ENCODE measurements at regions not wholly inside any gene's neighbourhood (a gene's known extent, or its start where the extent isn't known, plus 50 kb on each side); places are given as distances from the start of the nearest gene placed in this dataset.

DNA sequence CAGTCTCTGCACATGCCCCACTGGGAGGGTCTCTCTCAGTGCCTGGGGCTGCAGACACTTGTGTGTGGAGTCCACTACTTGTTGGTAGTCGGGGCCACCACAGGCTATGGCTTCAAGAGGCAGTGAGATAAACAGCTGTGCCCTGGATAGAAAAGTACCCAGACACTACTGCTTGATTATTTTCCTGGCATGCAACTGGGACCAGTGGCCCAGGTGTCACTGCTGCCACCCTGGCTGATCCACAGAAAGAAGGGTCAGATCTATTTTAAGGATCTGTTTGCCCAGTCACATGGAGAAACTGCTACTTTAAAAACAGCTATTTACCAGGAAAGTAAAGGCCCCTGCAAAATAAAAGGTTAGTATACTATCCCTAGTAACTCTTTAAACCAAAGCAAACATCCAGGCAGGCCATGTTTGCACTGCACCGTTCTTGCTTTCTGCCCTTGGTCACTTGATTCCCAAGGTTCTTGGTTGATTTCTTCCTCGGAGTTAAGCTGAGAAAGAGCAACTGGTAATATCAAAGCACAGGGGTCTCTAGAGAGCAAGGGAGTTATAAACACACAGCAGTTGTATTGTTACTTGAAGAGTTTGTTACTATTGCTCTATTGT lies 99.9 kb downstream of the GLUL start:
- Histone ChIP-seq H3K27ac (ENCODE audit: low read depth in 1 of 2, low read length in 2 of 2) (no peak overlapping the region), H3K36me3 (ENCODE audit: insufficient read depth, low read length) (no peaks in the 10 kb centered on the region), H3K9me3 (ENCODE audit: control insufficient read depth in 1 of 2, insufficient read depth in 1 of 2, low read length in 2 of 2) (no peaks in the 10 kb centered on the region), H3K27me3 (ENCODE audit: control insufficient read depth in 1 of 2, insufficient read depth in 2 of 2, low read length in 2 of 2) (no peaks in the 10 kb centered on the region), H3K4me3 (ENCODE audit: low read length) (no peak overlapping the region), H3K4me1 (ENCODE audit: insufficient read depth, low read length) (no peaks in the 10 kb centered on the region)
- Mint-ChIP-seq H3K4me1 (ENCODE audit: low read depth) (peaks cover 4% of the 10 kb centered on the region), H3K9me3 (no peaks in the 10 kb centered on the region), H3K27me3 (no peaks in the 10 kb centered on the region), H3K27ac (no peak overlapping the region), H3K4me3 (no peak overlapping the region), H3K36me3 (ENCODE audit: low read depth) (no peaks in the 10 kb centered on the region)
- intact Hi-C loops (cut with DNase I, micrococcal nuclease), result no loop called here
- ChIA-PET POLR2A (no interaction called here), CTCF (no interaction called here)
- TF ChIP-seq, protein P1, sequence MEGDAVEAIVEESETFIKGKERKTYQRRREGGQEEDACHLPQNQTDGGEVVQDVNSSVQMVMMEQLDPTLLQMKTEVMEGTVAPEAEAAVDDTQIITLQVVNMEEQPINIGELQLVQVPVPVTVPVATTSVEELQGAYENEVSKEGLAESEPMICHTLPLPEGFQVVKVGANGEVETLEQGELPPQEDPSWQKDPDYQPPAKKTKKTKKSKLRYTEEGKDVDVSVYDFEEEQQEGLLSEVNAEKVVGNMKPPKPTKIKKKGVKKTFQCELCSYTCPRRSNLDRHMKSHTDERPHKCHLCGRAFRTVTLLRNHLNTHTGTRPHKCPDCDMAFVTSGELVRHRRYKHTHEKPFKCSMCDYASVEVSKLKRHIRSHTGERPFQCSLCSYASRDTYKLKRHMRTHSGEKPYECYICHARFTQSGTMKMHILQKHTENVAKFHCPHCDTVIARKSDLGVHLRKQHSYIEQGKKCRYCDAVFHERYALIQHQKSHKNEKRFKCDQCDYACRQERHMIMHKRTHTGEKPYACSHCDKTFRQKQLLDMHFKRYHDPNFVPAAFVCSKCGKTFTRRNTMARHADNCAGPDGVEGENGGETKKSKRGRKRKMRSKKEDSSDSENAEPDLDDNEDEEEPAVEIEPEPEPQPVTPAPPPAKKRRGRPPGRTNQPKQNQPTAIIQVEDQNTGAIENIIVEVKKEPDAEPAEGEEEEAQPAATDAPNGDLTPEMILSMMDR (IDR thresholded peaks at IDR 0.05), result no peak
- ATAC-seq (ENCODE audit: poor library complexity), result no peak
- DNase-seq, result no peak

DNA sequence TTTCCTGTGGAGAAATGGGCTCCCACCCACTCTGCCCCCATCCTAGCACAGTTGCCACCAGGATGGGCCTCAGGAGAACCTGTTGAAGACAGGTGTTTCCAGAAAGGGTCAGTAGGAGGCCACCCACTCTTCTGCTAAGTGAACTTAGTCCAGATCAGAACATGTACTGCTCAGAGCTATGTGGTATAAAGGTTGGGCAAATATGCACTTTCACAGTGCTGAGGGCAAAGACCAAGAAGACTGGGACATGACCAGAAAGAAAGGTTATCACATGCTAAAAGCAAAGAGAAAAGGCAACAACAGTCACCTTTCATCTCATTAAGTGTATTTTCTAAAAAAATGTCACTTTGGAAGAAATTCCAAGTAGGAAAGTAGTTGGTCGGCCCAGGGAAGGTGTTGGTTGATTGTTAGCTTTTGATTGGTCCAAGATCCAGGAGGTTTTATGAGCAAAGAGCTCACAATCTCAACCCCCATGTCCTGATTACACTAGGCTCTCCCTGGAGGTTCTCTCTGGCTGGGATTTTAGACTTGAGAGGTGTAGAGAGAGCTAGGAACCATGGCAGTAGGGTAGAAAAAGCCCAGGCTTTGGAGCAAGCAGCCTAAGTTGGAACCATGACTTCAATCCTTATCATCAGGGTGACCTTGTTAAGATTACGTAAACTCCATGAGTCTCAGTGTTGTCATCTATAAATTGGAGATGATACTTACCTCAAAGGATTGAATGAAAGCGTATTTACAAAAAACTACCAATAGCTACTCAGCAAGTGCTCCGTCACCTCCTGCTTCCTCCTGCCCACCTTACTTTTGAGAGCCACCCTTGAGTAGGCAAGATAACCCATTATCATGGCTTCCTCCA lies 102.6 kb downstream of the GLUL start:
- no peaks in the 10 kb centered on the region for H3K9me3 Mint-ChIP-seq
- ATAC-seq (ENCODE audit: poor library complexity) (no peak), DNase-seq (no peak)
- TF ChIP-seq, protein P1 (IDR thresholded peaks at IDR 0.05), result no peak
- no peaks in the 10 kb centered on the region for H3K27me3 Mint-ChIP-seq
- H3K4me3 Mint-ChIP-seq, result no peak overlapping the region
- intact Hi-C loops (cut with DNase I, micrococcal nuclease), result no loop called here
- no peaks in the 10 kb centered on the region for H3K36me3 Mint-ChIP-seq (ENCODE audit: low read depth)
- no peaks in the 10 kb centered on the region for H3K27me3 ChIP-seq (ENCODE audit: control insufficient read depth in 1 of 2, insufficient read depth in 2 of 2, low read length in 2 of 2)
- POLR2A ChIA-PET, result no interaction called here
- no peak overlapping the region for H3K27ac ChIP-seq (ENCODE audit: low read depth in 1 of 2, low read length in 2 of 2)
- no peak overlapping the region for H3K27ac Mint-ChIP-seq
- no peaks in the 10 kb centered on the region for H3K4me1 ChIP-seq (ENCODE audit: insufficient read depth, low read length)
- CTCF ChIA-PET, result interaction anchor here (0.7 to 1.3 kb wide), 3 partner anchors 52 to 204 kb away, joined by 3 read pairs; no protein-coding TSS in a partner anchor
- no peaks in the 10 kb centered on the region for H3K36me3 ChIP-seq (ENCODE audit: insufficient read depth, low read length)
- no peak overlapping the region for H3K4me3 ChIP-seq (ENCODE audit: low read length)
- no peaks in the 10 kb centered on the region for H3K9me3 ChIP-seq (ENCODE audit: control insufficient read depth in 1 of 2, insufficient read depth in 1 of 2, low read length in 2 of 2)
- H3K4me1 Mint-ChIP-seq (ENCODE audit: low read depth), result peaks cover 5% of the 10 kb centered on the region

- H3K27me3 Mint-ChIP-seq, result no peaks in the 10 kb centered on the region
- peaks cover 5% of the 10 kb centered on the region for H3K4me1 Mint-ChIP-seq (ENCODE audit: low read depth)
- Histone ChIP-seq H3K4me3 (ENCODE audit: low read length) (no peak overlapping the region), H3K4me1 (ENCODE audit: insufficient read depth, low read length) (no peaks in the 10 kb centered on the region), H3K9me3 (ENCODE audit: control insufficient read depth in 1 of 2, insufficient read depth in 1 of 2, low read length in 2 of 2) (no peaks in the 10 kb centered on the region), H3K27ac (ENCODE audit: low read depth in 1 of 2, low read length in 2 of 2) (no peak overlapping the region), H3K36me3 (ENCODE audit: insufficient read depth, low read length) (no peaks in the 10 kb centered on the region), H3K27me3 (ENCODE audit: control insufficient read depth in 1 of 2, insufficient read depth in 2 of 2, low read length in 2 of 2) (no peaks in the 10 kb centered on the region)
- ATAC-seq (ENCODE audit: poor library complexity), result no peak
- DNase-seq, result no peak
- TF ChIP-seq, protein P1 (IDR thresholded peaks at IDR 0.05), result no peak
- ChIA-PET POLR2A (no interaction called here), CTCF (no interaction called here)
- H3K36me3 Mint-ChIP-seq (ENCODE audit: low read depth), result no peaks in the 10 kb centered on the region
- no peak overlapping the region for H3K4me3 Mint-ChIP-seq
- no peaks in the 10 kb centered on the region for H3K9me3 Mint-ChIP-seq
- no peak overlapping the region for H3K27ac Mint-ChIP-seq
- intact Hi-C loops (cut with DNase I, micrococcal nuclease), result no loop called here
These were observed 104.8 kb downstream of the GLUL start for GRCh38 chr1:182286761-182287160.

Data from CD4-positive, alpha-beta T cell (primary cell).